SK-N-SH (cell line): ENCODE measurements at regions not wholly inside any gene's neighbourhood (a gene's known extent, or its start where the extent isn't known, plus 50 kb on each side); places are given as distances from the start of the nearest gene placed in this dataset.

Source experiments
- CTCF ChIA-PET: fragments of 300-600, 350-600 bp; formaldehyde crosslinking; extraction: SDS; loops from one replicate; lab custom pipeline; 2021; lab: Yijun Ruan, JAX
- POLR2A ChIA-PET: fragments of 350-600 bp; sonication (Branson Sonifier 250); formaldehyde crosslinking; extraction: SDS; loops from one replicate; lab custom pipeline; 2020; ENCODE audit warnings: antibody characterized with exemption, inconsistent platforms; lab: Yijun Ruan, JAX
- DNase-seq: peaks from one replicate; pipeline ENCODE4 v3.0.0; 2012
- H2AFZ ChIP-seq: fragments of 200-600 bp; sonication (generic); 2 replicates; pipeline ENCODE4 v1.8.1; 2016; ENCODE audit warnings: antibody characterized with exemption, mild to moderate bottlenecking, low read depth
- H3F3A ChIP-seq: fragments of 200-600 bp; sonication (generic); replicated peaks from 2 replicates; pipeline ENCODE3; 2016; ENCODE audit warnings: antibody characterized with exemption, mild to moderate bottlenecking; ENCODE audit not compliant: insufficient read depth
- H3K27ac ChIP-seq, 2 experiments: fragments of 200-500 bp in 1 of 2; fragments of 200-600 bp in 1 of 2; sonication (Bioruptor generic) in 1 of 2; sonication (generic), shearing (Covaris generic) in 1 of 2; 2 replicates each; pipeline versions ENCODE4 v1.5.1 to v1.6.1; 2014 to 2016; ENCODE audit warnings: low read depth in 2 of 2, inconsistent platforms in 1 of 2, low read length in 1 of 2, mild to moderate bottlenecking in 1 of 2, mixed read lengths in 1 of 2
- H3K27me3 ChIP-seq: fragments of 200-600 bp; sonication (generic), shearing (Covaris generic); 2 replicates; pipeline ENCODE4 v1.6.1; 2016; ENCODE audit warnings: mixed run types; ENCODE audit not compliant: insufficient read depth
- H3K36me3 ChIP-seq, 2 experiments: fragments of 200-500 bp in 1 of 2; fragments of 200-600 bp in 1 of 2; sonication (Bioruptor generic) in 1 of 2; sonication (generic) in 1 of 2; replicated peaks in 1 of 2; 2 replicates each; pipeline versions ENCODE3 to v1.5.1; 2014 to 2016; ENCODE audit warnings: low read length in 1 of 2, mild to moderate bottlenecking in 1 of 2; ENCODE audit not compliant: insufficient read depth in 2 of 2, control insufficient read depth in 1 of 2
- H3K4me1 ChIP-seq, 2 experiments: fragments of 200-500 bp in 1 of 2; fragments of 200-600 bp in 1 of 2; sonication (Bioruptor generic) in 1 of 2; sonication (generic), shearing (Covaris generic) in 1 of 2; 2 replicates each; pipeline versions ENCODE4 v1.5.1 to v1.6.1; 2014 to 2016; ENCODE audit warnings: low read depth in 1 of 2, low read length in 1 of 2, mixed run types in 1 of 2; ENCODE audit not compliant: insufficient read depth in 2 of 2, control insufficient read depth in 1 of 2
- H3K4me2 ChIP-seq: fragments of 200-600 bp; sonication (generic), shearing (Covaris generic); 2 replicates; pipeline ENCODE4 v1.6.1; 2017; ENCODE audit warnings: mixed run types
- H3K4me3 ChIP-seq, 2 experiments: fragments of 200-500 bp in 1 of 2; fragments of 200-600 bp in 1 of 2; sonication (Bioruptor generic) in 1 of 2; sonication (generic), shearing (Covaris generic) in 1 of 2; 2 replicates each; pipeline versions ENCODE4 v1.5.1 to v1.8.1; 2014 to 2016; ENCODE audit warnings: low read depth in 2 of 2, inconsistent platforms in 1 of 2, low read length in 1 of 2, mild to moderate bottlenecking in 1 of 2, mixed read lengths in 1 of 2, moderate library complexity in 1 of 2
- H3K79me2 ChIP-seq: fragments of 200-600 bp; sonication (generic); 2 replicates; pipeline ENCODE4 v1.8.1; 2017; ENCODE audit warnings: mild to moderate bottlenecking; ENCODE audit not compliant: insufficient read depth
- H3K9ac ChIP-seq: fragments of 200-600 bp; sonication (generic); 2 replicates; pipeline ENCODE4 v1.6.1; 2017; ENCODE audit warnings: mixed run types
- H3K9me2 ChIP-seq: fragments of 200-600 bp; sonication (generic); 2 replicates; pipeline ENCODE4 v1.6.1; 2017; ENCODE audit warnings: mixed run types
- H3K9me3 ChIP-seq: fragments of 200-600 bp; sonication (generic); 2 replicates; pipeline ENCODE4 v1.6.1; 2017; ENCODE audit warnings: mixed run types, mild to moderate bottlenecking, moderate library complexity
- H4K20me1 ChIP-seq: fragments of 200-600 bp; sonication (generic); 2 replicates; pipeline ENCODE4 v1.6.1; 2017; ENCODE audit warnings: mild to moderate bottlenecking, mixed run types; ENCODE audit not compliant: insufficient read depth
- CHD2 ChIP-seq: fragments of 150-350 bp; IDR thresholded peaks from 2 replicates; pipeline ENCODE4 v1.6.1; 2018; ENCODE audit warnings: low read length; ENCODE audit not compliant: partially characterized antibody
- FOXM1 ChIP-seq: IDR thresholded peaks from 2 replicates; pipeline ENCODE4 v1.4.0; 2012; ENCODE audit warnings: low read depth, mild to moderate bottlenecking
- GABPA ChIP-seq: IDR thresholded peaks from 2 replicates; pipeline ENCODE4 v1.4.0; 2012; ENCODE audit warnings: low read depth, mild to moderate bottlenecking
- JUND ChIP-seq: IDR thresholded peaks from 2 replicates; pipeline ENCODE4 v1.4.0; 2012
- MEF2A ChIP-seq: IDR thresholded peaks from 2 replicates; pipeline ENCODE4 v1.4.0; 2012; ENCODE audit warnings: low read depth, borderline replicate concordance
- NFIC ChIP-seq: IDR thresholded peaks from 2 replicates; pipeline ENCODE4 v1.4.0; 2012; ENCODE audit warnings: borderline replicate concordance
- NRF1 ChIP-seq: IDR thresholded peaks from 2 replicates; pipeline ENCODE4 v1.6.1; 2012; ENCODE audit warnings: low read depth, mild to moderate bottlenecking, low read length
- RAD21 ChIP-seq: IDR thresholded peaks from 2 replicates; pipeline ENCODE4 v1.6.1; 2012; ENCODE audit warnings: mild to moderate bottlenecking, low read length
- RCOR1 ChIP-seq: fragments of 150-350 bp; IDR thresholded peaks from 2 replicates; pipeline ENCODE4 v1.6.1; 2017; ENCODE audit warnings: antibody characterized with exemption, low read length
- RFX5 ChIP-seq: IDR thresholded peaks from 2 replicates; pipeline ENCODE4 v1.6.1; 2012; ENCODE audit warnings: mild to moderate bottlenecking, improper control_type of control experiment, low read length
- RXRA ChIP-seq: IDR thresholded peaks from 2 replicates; pipeline ENCODE4 v1.4.0; 2012; ENCODE audit warnings: low read depth, mild to moderate bottlenecking, borderline replicate concordance
- SIN3A ChIP-seq: IDR thresholded peaks from 2 replicates; pipeline ENCODE4 v1.6.1; 2012; ENCODE audit warnings: low read depth, mild to moderate bottlenecking, low read length, moderate library complexity, borderline replicate concordance
- TAF1 ChIP-seq: IDR thresholded peaks from 2 replicates; pipeline ENCODE4 v1.6.1; 2012; ENCODE audit warnings: low read depth, mild to moderate bottlenecking, low read length, moderate library complexity, borderline replicate concordance
- TCF12 ChIP-seq: IDR thresholded peaks from 2 replicates; pipeline ENCODE4 v1.4.0; 2012
- TEAD4 ChIP-seq: IDR thresholded peaks from 2 replicates; pipeline ENCODE4 v1.4.0; 2012; ENCODE audit warnings: mild to moderate bottlenecking, borderline replicate concordance; ENCODE audit not compliant: insufficient read depth
- ZBTB33 ChIP-seq: IDR thresholded peaks from 2 replicates; pipeline ENCODE4 v1.4.0; 2012; ENCODE audit warnings: low read depth, borderline replicate concordance
- WGBS: methylation state at CpG from one replicate; pipeline ENCODE4 v1.1.6; 2017; ENCODE audit warnings: low lambda C conversion rate; 5-methylcytosine and 5-hydroxymethylcytosine counted together
- TF ChIP-seq, protein P1 (sequence below): fragments of 150-350 bp; IDR thresholded peaks from 2 replicates; pipeline ENCODE4 v1.6.1; 2016; ENCODE audit warnings: mild to moderate bottlenecking, low read depth, low read length
- TF ChIP-seq, protein P2 (sequence below): IDR thresholded peaks from 2 replicates; pipeline ENCODE4 v1.6.1; 2012; ENCODE audit warnings: mild to moderate bottlenecking, low read depth, low read length, moderate library complexity
- TF ChIP-seq, protein P3 (sequence below): IDR thresholded peaks from 2 replicates; pipeline ENCODE4 v1.4.0; 2012; ENCODE audit warnings: low read depth, borderline replicate concordance

DNA sequence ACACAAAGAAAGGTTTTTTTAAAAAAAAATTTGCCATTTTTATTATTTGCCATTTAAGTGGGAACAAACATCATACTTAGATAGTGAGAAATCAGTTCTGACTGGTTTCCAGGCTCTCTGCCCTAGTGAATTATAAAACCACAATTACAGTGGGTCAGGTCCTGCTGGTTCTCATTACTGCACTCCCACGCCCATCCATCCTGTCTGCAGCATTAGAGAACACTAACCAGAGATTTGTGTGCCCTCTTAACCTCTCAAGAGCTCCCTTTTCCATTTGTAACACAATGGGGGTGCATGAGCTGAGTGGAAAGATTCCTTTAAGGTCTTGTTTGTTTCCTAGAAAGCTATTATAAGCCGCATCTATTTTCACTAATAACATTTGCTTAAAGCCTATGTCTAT is 489.3 kb downstream of the AMY1C start (continued):
- no peak for TF ChIP-seq MEF2A
- TF ChIP-seq SIN3A: no peak
- peak; percentile 17 for TF ChIP-seq RAD21

- Histone ChIP-seq H3F3A (no peaks in the 10 kb centered on the region), H3K27ac (no peak overlapping the region), H3K9ac (no peak overlapping the region), H3K9me3 (no peaks in the 10 kb centered on the region), H3K27me3 (no peaks in the 10 kb centered on the region), H3K4me3 (no peak overlapping the region), H3K79me2 (no peaks in the 10 kb centered on the region), H3K36me3 (no peaks in the 10 kb centered on the region), H2AFZ (no peak overlapping the region), H3K9me2 (no peaks in the 10 kb centered on the region), H4K20me1 (no peaks in the 10 kb centered on the region), H3K4me1 (peaks cover 0 to 2% of the 10 kb centered on the region in 2 experiments; a peak in 2 of 4 replicates), H3K4me2 (no peak overlapping the region)
- WGBS: 35% methylated on average over 4 of the region's 4 CpGs
- no peak for DNase-seq
- TF ChIP-seq NRF1 (no peak), TEAD4 (no peak), CHD2 (no peak), TAF1 (no peak), GABPA (no peak), MEF2A (no peak), RXRA (no peak), NFIC (no peak), JUND (no peak), RCOR1 (no peak), ZBTB33 (no peak), RFX5 (no peak), FOXM1 (no peak), TCF12 (no peak)
- TF ChIP-seq, protein P1, sequence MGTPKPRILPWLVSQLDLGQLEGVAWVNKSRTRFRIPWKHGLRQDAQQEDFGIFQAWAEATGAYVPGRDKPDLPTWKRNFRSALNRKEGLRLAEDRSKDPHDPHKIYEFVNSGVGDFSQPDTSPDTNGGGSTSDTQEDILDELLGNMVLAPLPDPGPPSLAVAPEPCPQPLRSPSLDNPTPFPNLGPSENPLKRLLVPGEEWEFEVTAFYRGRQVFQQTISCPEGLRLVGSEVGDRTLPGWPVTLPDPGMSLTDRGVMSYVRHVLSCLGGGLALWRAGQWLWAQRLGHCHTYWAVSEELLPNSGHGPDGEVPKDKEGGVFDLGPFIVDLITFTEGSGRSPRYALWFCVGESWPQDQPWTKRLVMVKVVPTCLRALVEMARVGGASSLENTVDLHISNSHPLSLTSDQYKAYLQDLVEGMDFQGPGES: no peak
- TF ChIP-seq, protein P2, sequence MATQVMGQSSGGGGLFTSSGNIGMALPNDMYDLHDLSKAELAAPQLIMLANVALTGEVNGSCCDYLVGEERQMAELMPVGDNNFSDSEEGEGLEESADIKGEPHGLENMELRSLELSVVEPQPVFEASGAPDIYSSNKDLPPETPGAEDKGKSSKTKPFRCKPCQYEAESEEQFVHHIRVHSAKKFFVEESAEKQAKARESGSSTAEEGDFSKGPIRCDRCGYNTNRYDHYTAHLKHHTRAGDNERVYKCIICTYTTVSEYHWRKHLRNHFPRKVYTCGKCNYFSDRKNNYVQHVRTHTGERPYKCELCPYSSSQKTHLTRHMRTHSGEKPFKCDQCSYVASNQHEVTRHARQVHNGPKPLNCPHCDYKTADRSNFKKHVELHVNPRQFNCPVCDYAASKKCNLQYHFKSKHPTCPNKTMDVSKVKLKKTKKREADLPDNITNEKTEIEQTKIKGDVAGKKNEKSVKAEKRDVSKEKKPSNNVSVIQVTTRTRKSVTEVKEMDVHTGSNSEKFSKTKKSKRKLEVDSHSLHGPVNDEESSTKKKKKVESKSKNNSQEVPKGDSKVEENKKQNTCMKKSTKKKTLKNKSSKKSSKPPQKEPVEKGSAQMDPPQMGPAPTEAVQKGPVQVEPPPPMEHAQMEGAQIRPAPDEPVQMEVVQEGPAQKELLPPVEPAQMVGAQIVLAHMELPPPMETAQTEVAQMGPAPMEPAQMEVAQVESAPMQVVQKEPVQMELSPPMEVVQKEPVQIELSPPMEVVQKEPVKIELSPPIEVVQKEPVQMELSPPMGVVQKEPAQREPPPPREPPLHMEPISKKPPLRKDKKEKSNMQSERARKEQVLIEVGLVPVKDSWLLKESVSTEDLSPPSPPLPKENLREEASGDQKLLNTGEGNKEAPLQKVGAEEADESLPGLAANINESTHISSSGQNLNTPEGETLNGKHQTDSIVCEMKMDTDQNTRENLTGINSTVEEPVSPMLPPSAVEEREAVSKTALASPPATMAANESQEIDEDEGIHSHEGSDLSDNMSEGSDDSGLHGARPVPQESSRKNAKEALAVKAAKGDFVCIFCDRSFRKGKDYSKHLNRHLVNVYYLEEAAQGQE: no peak
- TF ChIP-seq, protein P3, sequence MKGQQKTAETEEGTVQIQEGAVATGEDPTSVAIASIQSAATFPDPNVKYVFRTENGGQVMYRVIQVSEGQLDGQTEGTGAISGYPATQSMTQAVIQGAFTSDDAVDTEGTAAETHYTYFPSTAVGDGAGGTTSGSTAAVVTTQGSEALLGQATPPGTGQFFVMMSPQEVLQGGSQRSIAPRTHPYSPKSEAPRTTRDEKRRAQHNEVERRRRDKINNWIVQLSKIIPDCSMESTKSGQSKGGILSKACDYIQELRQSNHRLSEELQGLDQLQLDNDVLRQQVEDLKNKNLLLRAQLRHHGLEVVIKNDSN: no peak
- ChIA-PET CTCF (no interaction called here), POLR2A (no interaction called here)
Observed at GRCh38 chr1:104248385-104248784, 498.7 kb downstream of the AMY1C start.
